IMR-90 (cell line): ENCODE measurements at regions not wholly inside any gene's neighbourhood (a gene's known extent, or its start where the extent isn't known, plus 50 kb on each side); places are given as distances from the start of the nearest gene placed in this dataset.

Experiments used
- ATAC-seq: fragments of 200-7000 bp; cut with Tn5 transposase; 2 replicates; pipeline ENCODE4 v1.9.1; 2020; ENCODE audit warnings: low read depth, mild to moderate bottlenecking, moderate library complexity
- BruUV-seq: library from RNA; stranded (reverse); fragments of 400-500 nt; replicated peaks from 2 replicates; lab custom pipeline; 2021; lab: Mats Ljungman, UMichigan
- CTCF ChIA-PET: fragments of 300-600 bp; formaldehyde crosslinking; extraction: SDS; loops from one replicate; lab custom pipeline; 2021; ENCODE audit warnings: antibody characterized with exemption; lab: Yijun Ruan, JAX
- POLR2A ChIA-PET: fragments of 300-600 bp; sonication (Branson Sonifier 250); formaldehyde crosslinking; loops from one replicate; lab custom pipeline; 2022; ENCODE audit warnings: antibody characterized with exemption; ENCODE audit not compliant: unreplicated experiment; lab: Charles Lee
- DNase-seq: peaks from one replicate; pipeline ENCODE4 v3.0.0; 2013
- H2AFZ ChIP-seq: replicated peaks from 2 replicates; pipeline ENCODE3; 2013; ENCODE audit warnings: low read length, mild to moderate bottlenecking; ENCODE audit not compliant: poor library complexity
- H2AK5ac ChIP-seq: 2 replicates; pipeline ENCODE4 v1.6.1; 2013; ENCODE audit warnings: low read depth, low read length, inconsistent platforms
- H2AK9ac ChIP-seq: replicated peaks from 2 replicates; pipeline ENCODE3; 2013; ENCODE audit warnings: mild to moderate bottlenecking, low read depth, low read length, moderate library complexity; ENCODE audit not compliant: poor library complexity
- H2BK120ac ChIP-seq: 2 replicates; pipeline ENCODE4 v1.6.1; 2013; ENCODE audit warnings: low read depth, low read length, inconsistent platforms
- H2BK15ac ChIP-seq: 3 replicates; pipeline ENCODE4 v1.6.1; 2013; ENCODE audit warnings: low read depth, low read length, inconsistent platforms
- H2BK20ac ChIP-seq: 2 replicates; pipeline ENCODE4 v1.6.1; 2013; ENCODE audit warnings: low read depth, mild to moderate bottlenecking, inconsistent platforms, low read length, moderate library complexity
- H2BK5ac ChIP-seq: 2 replicates; pipeline ENCODE4 v1.6.1; 2013; ENCODE audit warnings: mild to moderate bottlenecking, low read depth, low read length, inconsistent platforms; ENCODE audit not compliant: poor library complexity, severe bottlenecking
- H3K14ac ChIP-seq: replicated peaks from 2 replicates; pipeline ENCODE4 v1.6.1; 2013; ENCODE audit warnings: low read depth, low read length, inconsistent platforms
- H3K18ac ChIP-seq: 2 replicates; pipeline ENCODE4 v1.6.1; 2013; ENCODE audit warnings: low read depth, low read length, control low read depth
- H3K23ac ChIP-seq: 2 replicates; pipeline ENCODE4 v1.6.1; 2013; ENCODE audit warnings: low read depth, low read length, inconsistent platforms
- H3K27ac ChIP-seq: 2 replicates; pipeline ENCODE4 v1.5.1; 2013; ENCODE audit warnings: mild to moderate bottlenecking, control low read depth, low read length; ENCODE audit not compliant: insufficient read depth
- H3K27me3 ChIP-seq: 2 replicates; pipeline ENCODE4 v1.6.1; 2013; ENCODE audit warnings: low read length; ENCODE audit not compliant: control insufficient read depth, insufficient read depth
- H3K36me3 ChIP-seq: 2 replicates; pipeline ENCODE4 v1.6.1; 2013; ENCODE audit warnings: low read length, mixed read lengths; ENCODE audit not compliant: control insufficient read depth, insufficient read depth
- H3K4ac ChIP-seq: 2 replicates; pipeline ENCODE4 v1.6.1; 2013; ENCODE audit warnings: low read depth, low read length, inconsistent platforms
- H3K4me1 ChIP-seq: 2 replicates; pipeline ENCODE4 v1.6.1; 2013; ENCODE audit warnings: low read length, mixed read lengths; ENCODE audit not compliant: control insufficient read depth, insufficient read depth
- H3K4me2 ChIP-seq: 2 replicates; pipeline ENCODE4 v1.6.1; 2013; ENCODE audit warnings: low read depth, mild to moderate bottlenecking, control low read depth, low read length, moderate library complexity
- H3K4me3 ChIP-seq: 2 replicates; pipeline ENCODE4 v1.5.1; 2013; ENCODE audit warnings: low read depth, mild to moderate bottlenecking, control low read depth, low read length, moderate library complexity; ENCODE audit not compliant: insufficient read depth
- H3K56ac ChIP-seq: 2 replicates; pipeline ENCODE4 v1.6.1; 2013; ENCODE audit warnings: low read length, inconsistent platforms; ENCODE audit not compliant: insufficient read depth; ENCODE audit errors: extremely low read depth
- H3K79me1 ChIP-seq, 2 experiments: 2 replicates each; pipeline ENCODE4 v1.6.1; 2013; ENCODE audit warnings: low read length in 2 of 2, inconsistent platforms in 1 of 2, low read depth in 1 of 2
- H3K9ac ChIP-seq: 2 replicates; pipeline ENCODE4 v1.6.1; 2013; ENCODE audit warnings: low read depth, low read length, control low read depth
- H3K9me1 ChIP-seq: 2 replicates; pipeline ENCODE4 v1.6.1; 2013; ENCODE audit warnings: low read length, inconsistent platforms; ENCODE audit not compliant: insufficient read depth
- H3K9me3 ChIP-seq: 2 replicates; pipeline ENCODE4 v1.6.1; 2013; ENCODE audit warnings: low read length; ENCODE audit not compliant: control insufficient read depth, insufficient read depth
- H4K20me1 ChIP-seq: 2 replicates; pipeline ENCODE4 v1.6.1; 2013; ENCODE audit warnings: low read length, inconsistent platforms; ENCODE audit not compliant: insufficient read depth
- H4K5ac ChIP-seq: 2 replicates; pipeline ENCODE4 v1.6.1; 2013; ENCODE audit warnings: mild to moderate bottlenecking, low read depth, low read length, control low read depth
- H4K8ac ChIP-seq, 2 experiments: 2 replicates each; pipeline ENCODE4 v1.6.1; 2013; ENCODE audit warnings: low read depth in 2 of 2, low read length in 2 of 2, control low read depth in 1 of 2, inconsistent platforms in 1 of 2
- H4K91ac ChIP-seq: 2 replicates; pipeline ENCODE4 v1.6.1; 2013; ENCODE audit warnings: low read depth, low read length, inconsistent platforms; ENCODE audit not compliant: insufficient read depth
- RAD21 ChIP-seq: IDR thresholded peaks from 2 replicates; pipeline ENCODE4 v1.6.1; 2012; ENCODE audit warnings: low read length, improper control_type of control experiment
- WGBS, 2 experiments: methylation state at CpG; one replicate each; pipeline versions ENCODE4 v1.1.5 to v1.1.7; 2013; ENCODE audit warnings: missing lambda C conversion rate in 2 of 2; ENCODE audit not compliant: insufficient read length in 1 of 2; ENCODE audit errors: extremely low coverage in 2 of 2; 5-methylcytosine and 5-hydroxymethylcytosine counted together
- dilution Hi-C: fragments of 300-500 bp; cut with HindIII; formaldehyde crosslinking; loops from one replicate; pipeline ENCODE4 v1.14.3; 2018; ENCODE audit warnings: low sequenced_read_pairs; ENCODE audit not compliant: unreplicated experiment
- in situ Hi-C: fragments of 300-500 bp; cut with MboI; formaldehyde crosslinking; loops from 3 replicates; pipeline ENCODE4 v1.14.3; 2019; ENCODE audit warnings: low sequenced_read_pairs, inconsistent platforms, mixed read lengths
- intact Hi-C: fragments of 100-400 bp; cut with micrococcal nuclease; formaldehyde crosslinking; loops from 2 replicates; pipeline ENCODE4 v1.10.0; 2022

DNA sequence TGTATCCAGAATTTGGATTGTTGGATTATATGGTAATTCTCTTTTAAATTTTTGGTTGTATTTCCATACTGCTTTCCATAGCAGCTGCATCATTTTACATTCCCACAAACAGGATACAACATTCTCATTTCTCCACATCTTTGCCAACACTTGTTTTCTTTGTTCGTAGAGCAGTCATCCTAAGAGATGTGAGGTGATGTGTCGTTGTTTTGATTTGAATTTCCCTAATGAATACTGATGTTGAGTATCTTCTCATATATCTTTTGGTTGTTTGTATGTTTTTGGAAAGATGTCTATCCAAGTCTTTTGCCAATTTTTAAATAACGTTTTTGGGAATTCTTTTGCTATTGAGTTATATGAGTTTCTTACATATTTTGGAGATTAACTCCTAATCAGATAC is 93.6 kb downstream of the GMNC start:
- Histone ChIP-seq H2BK120ac (no peak overlapping the region), H3K9me3 (no peaks in the 10 kb centered on the region; the same call in 1 of the 2 replicates), H3K79me1 (no peaks in the 10 kb centered on the region), H3K27ac (no peak overlapping the region), H4K8ac (no peak overlapping the region), H3K4me1 (no peaks in the 10 kb centered on the region), H3K36me3 (no peaks in the 10 kb centered on the region), H2AK5ac (no peak overlapping the region), H3K23ac (no peak overlapping the region), H3K27me3 (no peaks in the 10 kb centered on the region), H2AFZ (no peak overlapping the region), H3K9ac (no peak overlapping the region), H2AK9ac (no peak overlapping the region), H3K4ac (no peak overlapping the region), H2BK15ac (no peak overlapping the region), H3K4me3 (no peak overlapping the region), H3K4me2 (no peak overlapping the region), H3K9me1 (no peaks in the 10 kb centered on the region), H2BK20ac (no peak overlapping the region), H3K18ac (no peak overlapping the region), H3K14ac (no peak overlapping the region), H4K20me1 (no peaks in the 10 kb centered on the region), H2BK5ac (no peak overlapping the region), H4K91ac (no peak overlapping the region), H4K5ac (no peak overlapping the region), H3K56ac (no peak overlapping the region)
- in situ Hi-C loops (no loop called here), dilution Hi-C loops (no loop called here), intact Hi-C loops (no loop called here)
- CTCF ChIA-PET, result no interaction called here
- no peak for ATAC-seq
- BruUV-seq, result no TSS peak
- POLR2A ChIA-PET, result no interaction called here
- no peak for TF ChIP-seq RAD21
- WGBS, 2 experiments, result no CpG with 5 or more reads among the region's 3 CpGs
- DNase-seq, result no peak
